CD4-positive, alpha-beta T cell (primary cell): ENCODE measurements at regions not wholly inside any gene's neighbourhood (a gene's known extent, or its start where the extent isn't known, plus 50 kb on each side); places are given as distances from the start of the nearest gene placed in this dataset.

Source experiments
- ATAC-seq: fragments of 200-7000 bp; cut with Tn5 transposase; one replicate; pipeline ENCODE4 v1.10.0; 2022; ENCODE audit warnings: mild to moderate bottlenecking; ENCODE audit not compliant: poor library complexity
- CTCF ChIA-PET: fragments of 350-600 bp; sonication (Branson Sonifier 250); formaldehyde crosslinking; loops from one replicate; lab custom pipeline; 2021; ENCODE audit warnings: antibody characterized with exemption, inconsistent platforms; lab: Charles Lee
- POLR2A ChIA-PET: fragments of 350-600 bp; sonication (Branson Sonifier 250); formaldehyde crosslinking; loops from one replicate; lab custom pipeline; 2021; ENCODE audit warnings: antibody characterized with exemption, inconsistent platforms; lab: Charles Lee
- DNase-seq, 14 experiments: peaks; one replicate each; pipeline ENCODE4 v3.0.0-alpha.2; 2013 to 2020; ENCODE audit warnings: mixed read lengths in 2 of 14
- H3K27ac ChIP-seq, 2 donors: one replicate each; pipeline versions ENCODE4 v1.5.1 to v1.7.0; 2013; ENCODE audit warnings: low read length in 2 of 2, low read depth in 1 of 2, mild to moderate bottlenecking in 1 of 2
- H3K27me3 ChIP-seq, 2 experiments: 1 replicate in 1 of 2; 2 replicates in 1 of 2; pipeline versions ENCODE4 v1.6.1 to v1.7.0; 2013; ENCODE audit warnings: low read length in 2 of 2, control low read depth in 1 of 2, mild to moderate bottlenecking in 1 of 2, moderate library complexity in 1 of 2; ENCODE audit not compliant: insufficient read depth in 2 of 2, control insufficient read depth in 1 of 2
- H3K36me3 ChIP-seq: one replicate; pipeline ENCODE4 v1.6.1; 2013; ENCODE audit warnings: low read length, control low read depth; ENCODE audit not compliant: insufficient read depth
- H3K4me1 ChIP-seq: one replicate; pipeline ENCODE4 v1.6.1; 2013; ENCODE audit warnings: low read length, control low read depth; ENCODE audit not compliant: insufficient read depth
- H3K4me3 ChIP-seq: one replicate; pipeline ENCODE4 v1.5.1; 2013; ENCODE audit warnings: mild to moderate bottlenecking, low read length, moderate library complexity
- H3K9me3 ChIP-seq, 2 experiments: 1 replicate in 1 of 2; 2 replicates in 1 of 2; pipeline versions ENCODE4 v1.6.1 to v1.7.0; 2013; ENCODE audit warnings: low read length in 2 of 2, mild to moderate bottlenecking in 2 of 2, control low read depth in 1 of 2, moderate library complexity in 1 of 2; ENCODE audit not compliant: control insufficient read depth in 1 of 2, insufficient read depth in 1 of 2
- H3K27ac Mint-ChIP-seq: one replicate; pipeline ENCODE4 v1.8.0; 2020; ENCODE audit warnings: mixed read lengths
- H3K27me3 Mint-ChIP-seq: one replicate; pipeline ENCODE4 v1.8.0; 2021; ENCODE audit warnings: mixed read lengths
- H3K36me3 Mint-ChIP-seq: one replicate; pipeline ENCODE4 v1.8.0; 2021; ENCODE audit warnings: low read depth, mixed read lengths
- H3K4me1 Mint-ChIP-seq: one replicate; pipeline ENCODE4 v1.8.0; 2021; ENCODE audit warnings: low read depth, mixed read lengths
- H3K4me3 Mint-ChIP-seq: one replicate; pipeline ENCODE4 v1.8.0; 2020; ENCODE audit warnings: mild to moderate bottlenecking, mixed read lengths
- H3K9me3 Mint-ChIP-seq: one replicate; pipeline ENCODE4 v1.8.0; 2020; ENCODE audit warnings: mixed read lengths
- intact Hi-C, 2 experiments: fragments of 100-400 bp; cut with DNase I in 1 of 2; cut with micrococcal nuclease in 1 of 2; formaldehyde crosslinking; loops; one replicate each; pipeline versions ENCODE4 v1.15.1 to v1.9.0; 2023 to 2025; cut with DNase I, micrococcal nuclease
- TF ChIP-seq, protein P1 (sequence below): fragments of 200-600 bp; IDR thresholded peaks from one replicate; pipeline ENCODE4 v1.8.0; 2022; ENCODE audit warnings: antibody characterized with exemption, mild to moderate bottlenecking

DNA sequence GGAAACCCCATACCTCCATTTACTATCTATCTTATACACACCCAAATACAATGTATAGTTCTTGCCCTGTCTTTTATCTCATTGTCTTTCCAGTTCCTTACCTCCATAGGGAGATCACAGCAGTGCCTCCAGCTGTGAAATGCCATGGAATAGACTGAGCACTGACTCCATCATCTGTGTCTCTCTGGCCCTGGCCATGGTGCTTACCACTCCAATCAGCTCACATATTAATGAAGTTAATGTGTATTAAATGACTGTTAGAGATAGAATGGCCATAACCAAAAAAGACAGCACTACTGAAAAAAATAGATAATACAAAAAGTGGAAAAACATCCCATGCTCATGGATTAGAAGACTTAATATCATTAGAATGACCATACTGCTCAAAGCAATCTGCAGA, 240.4 kb upstream of the SOX21 start:
- Histone ChIP-seq H3K4me1 (no peaks in the 10 kb centered on the region), H3K27ac (no peak overlapping the region), H3K9me3 (no peaks in the 10 kb centered on the region), H3K4me3 (no peak overlapping the region), H3K27me3 (peaks cover 0 to 3% of the 10 kb centered on the region in 2 experiments), H3K36me3 (no peaks in the 10 kb centered on the region)
- H3K9me3 Mint-ChIP-seq: no peaks in the 10 kb centered on the region
- no peak for DNase-seq
- TF ChIP-seq, protein P1, sequence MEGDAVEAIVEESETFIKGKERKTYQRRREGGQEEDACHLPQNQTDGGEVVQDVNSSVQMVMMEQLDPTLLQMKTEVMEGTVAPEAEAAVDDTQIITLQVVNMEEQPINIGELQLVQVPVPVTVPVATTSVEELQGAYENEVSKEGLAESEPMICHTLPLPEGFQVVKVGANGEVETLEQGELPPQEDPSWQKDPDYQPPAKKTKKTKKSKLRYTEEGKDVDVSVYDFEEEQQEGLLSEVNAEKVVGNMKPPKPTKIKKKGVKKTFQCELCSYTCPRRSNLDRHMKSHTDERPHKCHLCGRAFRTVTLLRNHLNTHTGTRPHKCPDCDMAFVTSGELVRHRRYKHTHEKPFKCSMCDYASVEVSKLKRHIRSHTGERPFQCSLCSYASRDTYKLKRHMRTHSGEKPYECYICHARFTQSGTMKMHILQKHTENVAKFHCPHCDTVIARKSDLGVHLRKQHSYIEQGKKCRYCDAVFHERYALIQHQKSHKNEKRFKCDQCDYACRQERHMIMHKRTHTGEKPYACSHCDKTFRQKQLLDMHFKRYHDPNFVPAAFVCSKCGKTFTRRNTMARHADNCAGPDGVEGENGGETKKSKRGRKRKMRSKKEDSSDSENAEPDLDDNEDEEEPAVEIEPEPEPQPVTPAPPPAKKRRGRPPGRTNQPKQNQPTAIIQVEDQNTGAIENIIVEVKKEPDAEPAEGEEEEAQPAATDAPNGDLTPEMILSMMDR: no peak
- H3K36me3 Mint-ChIP-seq: no peaks in the 10 kb centered on the region
- ChIA-PET POLR2A (no interaction called here), CTCF (no interaction called here)
- no peaks in the 10 kb centered on the region for H3K4me1 Mint-ChIP-seq
- ATAC-seq: no peak
- no peak overlapping the region for H3K4me3 Mint-ChIP-seq
- H3K27me3 Mint-ChIP-seq: peaks cover 24% of the 10 kb centered on the region
- intact Hi-C loops: no loop called here
- H3K27ac Mint-ChIP-seq: no peak overlapping the region

DNA sequence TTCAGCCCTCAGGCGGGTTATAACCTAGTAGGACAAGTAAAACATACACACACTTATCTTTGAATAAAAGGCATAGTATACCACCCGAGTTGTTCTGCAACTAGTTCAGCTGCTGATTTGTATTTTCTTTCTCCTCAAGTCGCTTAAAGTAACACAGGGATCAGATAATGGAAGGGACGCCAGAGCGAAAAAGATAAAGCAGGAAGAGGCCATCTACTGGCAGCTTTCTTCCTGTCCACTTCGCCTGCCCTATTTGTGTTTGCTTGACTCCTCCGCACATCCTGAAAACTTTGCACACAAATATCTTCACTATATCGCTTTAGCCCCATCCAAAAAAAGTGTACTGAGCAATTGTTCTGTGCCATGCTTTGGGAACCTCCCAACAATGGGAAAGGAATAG, 238.0 kb upstream of the SOX21 start:
- Histone ChIP-seq H3K27ac (no peak overlapping the region), H3K4me3 (no peak overlapping the region), H3K9me3 (no peaks in the 10 kb centered on the region), H3K36me3 (no peaks in the 10 kb centered on the region), H3K4me1 (no peaks in the 10 kb centered on the region), H3K27me3 (peaks cover 0 to 5% of the 10 kb centered on the region in 2 experiments)
- ATAC-seq (no peak), DNase-seq (no peak)
- intact Hi-C loops: no loop called here
- Mint-ChIP-seq H3K27me3 (peaks cover 29% of the 10 kb centered on the region), H3K4me1 (no peaks in the 10 kb centered on the region), H3K9me3 (no peaks in the 10 kb centered on the region), H3K27ac (no peak overlapping the region), H3K4me3 (no peak overlapping the region), H3K36me3 (no peaks in the 10 kb centered on the region)
- POLR2A ChIA-PET: no interaction called here
- TF ChIP-seq, protein P1: no peak
- CTCF ChIA-PET: no interaction called here

DNA sequence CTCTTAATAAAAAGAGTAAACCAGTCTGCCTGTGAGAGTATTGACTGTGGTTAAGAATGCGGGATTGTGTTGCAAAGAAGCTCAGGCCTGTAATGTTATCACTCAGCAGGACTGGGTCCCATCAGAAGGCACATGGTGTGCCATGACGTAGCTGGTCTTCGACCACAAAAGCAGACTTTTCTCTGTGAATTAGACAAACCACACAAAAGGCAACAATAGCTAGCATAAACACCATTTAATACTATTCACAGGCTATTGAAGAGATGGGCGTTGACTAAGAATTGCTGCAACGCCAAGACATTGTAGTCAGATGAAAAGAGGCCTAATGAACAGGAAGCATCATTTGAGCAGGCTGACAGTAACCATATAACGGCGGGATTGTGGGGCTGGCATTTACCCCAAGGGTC, 235.6 kb upstream of the SOX21 start:
- Histone ChIP-seq H3K27ac (no peak overlapping the region), H3K4me3 (no peak overlapping the region), H3K27me3 (peaks cover 0 to 5% of the 10 kb centered on the region in 2 experiments), H3K4me1 (no peaks in the 10 kb centered on the region), H3K36me3 (no peaks in the 10 kb centered on the region), H3K9me3 (no peaks in the 10 kb centered on the region)
- Mint-ChIP-seq H3K36me3 (no peaks in the 10 kb centered on the region), H3K27ac (no peak overlapping the region), H3K4me3 (no peak overlapping the region), H3K27me3 (peaks cover 35% of the 10 kb centered on the region), H3K9me3 (no peaks in the 10 kb centered on the region), H3K4me1 (no peaks in the 10 kb centered on the region)
- TF ChIP-seq, protein P1: no peak
- ATAC-seq: no peak
- intact Hi-C loops: no loop called here
- ChIA-PET CTCF (interaction anchor here (0.5 kb wide), 1 partner anchor 1191 kb away, joined by 3 read pairs; no protein-coding TSS in a partner anchor), POLR2A (no interaction called here)
- no peak for DNase-seq
